Lung (tissue), 11 donors: ENCODE measurements at regions not wholly inside any gene's neighbourhood (a gene's known extent, or its start where the extent isn't known, plus 50 kb on each side); places are given as distances from the start of the nearest gene placed in this dataset.

Experiments
- ATAC-seq: fragments of 200-7000 bp; cut with Tn5 transposase; one replicate; pipeline ENCODE4 v1.9.1; 2020; ENCODE audit warnings: moderate number of reproducible peaks; ENCODE audit not compliant: insufficient read depth, low FRiP score
- DNase-seq, 3 donors: peaks; one replicate each; pipeline ENCODE4 v3.0.0-alpha.2; 2013 to 2017
- H3K27ac ChIP-seq, 2 donors: one replicate each; pipeline ENCODE4 v1.5.1; 2013; ENCODE audit warnings: mild to moderate bottlenecking in 2 of 2, moderate library complexity in 2 of 2, control low read depth in 1 of 2, inconsistent platforms in 1 of 2, low read depth in 1 of 2, low read length in 1 of 2
- H3K27me3 ChIP-seq, 3 donors: one replicate each; pipeline ENCODE4 v1.5.1; 2013; ENCODE audit warnings: low read length in 2 of 3; ENCODE audit not compliant: control insufficient read depth in 3 of 3, insufficient read depth in 3 of 3
- H3K36me3 ChIP-seq, 4 donors: one replicate each; pipeline ENCODE4 v1.5.1; 2013; ENCODE audit warnings: low read length in 4 of 4, mild to moderate bottlenecking in 1 of 4, moderate library complexity in 1 of 4; ENCODE audit not compliant: control insufficient read depth in 4 of 4, insufficient read depth in 4 of 4
- H3K4me1 ChIP-seq, 5 donors: one replicate each; pipeline ENCODE4 v1.5.1; 2013; ENCODE audit warnings: low read length in 5 of 5, mild to moderate bottlenecking in 2 of 5, moderate library complexity in 1 of 5; ENCODE audit not compliant: control insufficient read depth in 5 of 5, insufficient read depth in 5 of 5
- H3K4me3 ChIP-seq: one replicate; pipeline ENCODE4 v1.5.1; 2013; ENCODE audit warnings: mild to moderate bottlenecking, control low read depth, moderate library complexity
- H3K9ac ChIP-seq, 2 donors: one replicate each; pipeline ENCODE4 v1.5.1; 2013; ENCODE audit warnings: low read length in 2 of 2, control low read depth in 1 of 2; ENCODE audit not compliant: insufficient read depth in 1 of 2
- H3K9me3 ChIP-seq, 4 donors: one replicate each; pipeline ENCODE4 v1.5.1; 2013; ENCODE audit warnings: low read length in 3 of 4, mild to moderate bottlenecking in 1 of 4, moderate library complexity in 1 of 4; ENCODE audit not compliant: control insufficient read depth in 4 of 4, insufficient read depth in 3 of 4
- WGBS, 2 donors: extraction: QIAGEN DNeasy Blood & Tissue Kit; methylation state at CpG; one replicate each; pipeline ENCODE4 v1.1.7; 2013; 5-methylcytosine and 5-hydroxymethylcytosine counted together
- TF ChIP-seq, protein P1 (sequence below): IDR thresholded peaks from 2 replicates; pipeline ENCODE4 v1.5.1; 2012; ENCODE audit warnings: mild to moderate bottlenecking; ENCODE audit errors: control extremely low read depth, extremely low read depth
- donor health status: control.
- donor health status: control.
- donor health status: Bipolar disorder and iron deficiency.
- donor health status: healthy.
- donor health status: DM: yes; HTN: yes; CAD: no.

DNA sequence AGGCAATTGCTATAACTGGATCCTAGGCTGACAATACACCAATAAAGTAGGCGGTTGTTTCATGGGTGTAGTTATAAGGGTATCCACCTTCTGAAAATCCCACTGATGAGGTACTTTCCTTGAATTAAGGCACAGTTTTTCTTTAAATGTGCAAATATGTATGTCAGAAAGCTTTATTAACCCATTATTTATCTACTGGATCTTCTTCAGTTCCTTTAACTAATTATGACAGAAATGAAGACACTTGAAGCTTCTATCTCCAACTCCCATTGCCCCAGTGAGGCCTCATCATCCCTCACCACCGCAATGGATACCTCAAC is 159.6 kb upstream of the KLF3 start:
- H3K9me3 ChIP-seq = no peaks in the 10 kb centered on the region
- ATAC-seq = no peak

GRCh38 chr4:38509551-38509950 is 154.4 kb upstream of the KLF3 start:
- DNase-seq = no peak
- no peaks in the 10 kb centered on the region for H3K27me3 ChIP-seq
- no peak for ATAC-seq
- H3K9me3 ChIP-seq = no peaks in the 10 kb centered on the region
- H3K4me3 ChIP-seq = no peak overlapping the region
- TF ChIP-seq, protein P1, sequence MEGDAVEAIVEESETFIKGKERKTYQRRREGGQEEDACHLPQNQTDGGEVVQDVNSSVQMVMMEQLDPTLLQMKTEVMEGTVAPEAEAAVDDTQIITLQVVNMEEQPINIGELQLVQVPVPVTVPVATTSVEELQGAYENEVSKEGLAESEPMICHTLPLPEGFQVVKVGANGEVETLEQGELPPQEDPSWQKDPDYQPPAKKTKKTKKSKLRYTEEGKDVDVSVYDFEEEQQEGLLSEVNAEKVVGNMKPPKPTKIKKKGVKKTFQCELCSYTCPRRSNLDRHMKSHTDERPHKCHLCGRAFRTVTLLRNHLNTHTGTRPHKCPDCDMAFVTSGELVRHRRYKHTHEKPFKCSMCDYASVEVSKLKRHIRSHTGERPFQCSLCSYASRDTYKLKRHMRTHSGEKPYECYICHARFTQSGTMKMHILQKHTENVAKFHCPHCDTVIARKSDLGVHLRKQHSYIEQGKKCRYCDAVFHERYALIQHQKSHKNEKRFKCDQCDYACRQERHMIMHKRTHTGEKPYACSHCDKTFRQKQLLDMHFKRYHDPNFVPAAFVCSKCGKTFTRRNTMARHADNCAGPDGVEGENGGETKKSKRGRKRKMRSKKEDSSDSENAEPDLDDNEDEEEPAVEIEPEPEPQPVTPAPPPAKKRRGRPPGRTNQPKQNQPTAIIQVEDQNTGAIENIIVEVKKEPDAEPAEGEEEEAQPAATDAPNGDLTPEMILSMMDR = no peak
- H3K36me3 ChIP-seq = no peaks in the 10 kb centered on the region
- WGBS, 2 donors = 81 to 85% methylated on average over 5 of the region's 5 CpGs
- no peak overlapping the region for H3K27ac ChIP-seq
- no peaks in the 10 kb centered on the region for H3K4me1 ChIP-seq
- H3K9ac ChIP-seq = no peak overlapping the region

More for the DNA sequence above, 159.6 kb upstream of the KLF3 start:
- H3K36me3 ChIP-seq = no peaks in the 10 kb centered on the region
- H3K9ac ChIP-seq = no peak overlapping the region
- H3K27me3 ChIP-seq = no peaks in the 10 kb centered on the region
- no peak overlapping the region for H3K4me3 ChIP-seq
- no peak for DNase-seq
- 92 to 93% methylated on average over 2 of the region's 2 CpGs for WGBS, 2 donors
- H3K27ac ChIP-seq = no peak overlapping the region
- H3K4me1 ChIP-seq = no peaks in the 10 kb centered on the region
- TF ChIP-seq, protein P1 = no peak

DNA sequence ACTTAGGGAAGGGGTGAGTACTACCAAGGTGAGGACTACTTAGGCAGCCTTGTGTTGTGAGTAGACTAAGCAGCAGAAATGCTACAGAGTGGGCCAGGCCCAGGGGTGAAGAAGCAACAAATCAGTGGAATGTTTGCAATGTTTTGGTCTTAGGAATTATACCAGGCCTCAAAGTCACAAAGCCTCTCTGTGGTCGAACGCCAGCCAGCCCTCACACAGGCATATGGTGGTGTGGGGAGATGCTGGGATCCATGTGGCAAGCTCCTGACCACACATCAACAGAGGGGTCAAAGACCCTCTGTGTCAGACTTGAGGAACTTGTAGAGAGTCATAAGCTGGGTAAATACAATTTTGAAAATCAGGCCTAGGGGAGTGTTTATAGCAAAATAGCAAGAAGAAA is 153.8 kb upstream of the KLF3 start:
- H3K36me3 ChIP-seq = no peaks in the 10 kb centered on the region
- TF ChIP-seq, protein P1 = no peak
- H3K4me3 ChIP-seq = no peak overlapping the region
- H3K27ac ChIP-seq = no peak overlapping the region
- no peaks in the 10 kb centered on the region for H3K4me1 ChIP-seq
- DNase-seq (no peak), ATAC-seq (no peak)
- H3K9me3 ChIP-seq = no peaks in the 10 kb centered on the region
- WGBS, 2 donors = 95 to 96% methylated on average over 2 of the region's 2 CpGs
- no peaks in the 10 kb centered on the region for H3K27me3 ChIP-seq
- H3K9ac ChIP-seq = no peak overlapping the region

GRCh38 chr4:38511702-38512101 is 152.3 kb upstream of the KLF3 start:
- DNase-seq (no peak), ATAC-seq (no peak)
- no peaks in the 10 kb centered on the region for H3K36me3 ChIP-seq
- no peaks in the 10 kb centered on the region for H3K27me3 ChIP-seq
- H3K4me3 ChIP-seq = no peak overlapping the region
- no peaks in the 10 kb centered on the region for H3K9me3 ChIP-seq
- H3K9ac ChIP-seq = no peak overlapping the region
- TF ChIP-seq, protein P1 = no peak
- WGBS, 2 donors = 44 to 75% methylated on average over 5 of the region's 5 CpGs
- no peaks in the 10 kb centered on the region for H3K4me1 ChIP-seq
- no peak overlapping the region for H3K27ac ChIP-seq
